NT2/D1 (cell line): ENCODE measurements at regions not wholly inside any gene's neighbourhood (a gene's known extent, or its start where the extent isn't known, plus 50 kb on each side); places are given as distances from the start of the nearest gene placed in this dataset.

Experiments
- YY1 ChIP-seq: IDR thresholded peaks from 2 replicates; pipeline ENCODE4 v1.6.1; 2011; ENCODE audit not compliant: insufficient read length, insufficient read depth
- ZNF274 ChIP-seq: IDR thresholded peaks from 2 replicates; pipeline ENCODE4 v1.6.1; 2011; ENCODE audit warnings: mild to moderate bottlenecking, low read depth, low read length

DNA sequence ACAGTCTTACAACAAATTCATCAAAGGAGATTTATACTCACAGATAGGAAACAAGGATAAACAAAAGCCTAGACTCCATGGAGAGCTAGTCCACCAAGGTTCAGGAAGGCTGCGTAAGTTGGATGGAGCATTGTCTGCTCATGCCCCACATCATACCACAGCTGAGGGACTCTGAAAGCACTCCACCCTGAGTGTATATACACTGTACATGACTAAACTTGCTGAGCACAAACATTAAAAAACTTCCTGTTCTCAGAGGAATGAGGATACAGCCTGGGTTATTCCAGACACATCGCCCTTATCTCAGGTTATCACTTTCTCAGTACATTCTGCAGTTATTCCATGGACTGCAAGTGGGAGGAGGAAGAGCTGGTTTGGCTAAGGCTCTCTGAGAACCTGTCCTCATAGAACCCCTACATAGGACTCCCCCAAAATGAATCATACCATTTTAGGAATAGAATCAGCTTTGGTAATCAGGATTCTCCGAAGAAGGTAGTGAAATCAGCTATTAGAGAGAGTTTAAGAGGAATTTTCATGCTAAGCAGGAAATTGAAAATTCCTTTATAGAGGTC is 58.0 kb upstream of the PRMT6 start:
- TF ChIP-seq ZNF274 (no peak), YY1 (no peak)
